GM18870 (cell line): ENCODE measurements at regions not wholly inside any gene's neighbourhood (a gene's known extent, or its start where the extent isn't known, plus 50 kb on each side); places are given as distances from the start of the nearest gene placed in this dataset.
"Not testable (repeated sequence)": the region's sequence is repeated elsewhere in the genome, so short reads cannot be mapped to it uniquely, and the experiment has no call there.

Source experiments
- ATAC-seq: cut with Tn5 transposase; IDR thresholded peaks from one replicate; pipeline ENCODE4 v1.9.1; 2021; ENCODE audit warnings: moderate library complexity; ENCODE audit not compliant: unreplicated experiment

DNA sequence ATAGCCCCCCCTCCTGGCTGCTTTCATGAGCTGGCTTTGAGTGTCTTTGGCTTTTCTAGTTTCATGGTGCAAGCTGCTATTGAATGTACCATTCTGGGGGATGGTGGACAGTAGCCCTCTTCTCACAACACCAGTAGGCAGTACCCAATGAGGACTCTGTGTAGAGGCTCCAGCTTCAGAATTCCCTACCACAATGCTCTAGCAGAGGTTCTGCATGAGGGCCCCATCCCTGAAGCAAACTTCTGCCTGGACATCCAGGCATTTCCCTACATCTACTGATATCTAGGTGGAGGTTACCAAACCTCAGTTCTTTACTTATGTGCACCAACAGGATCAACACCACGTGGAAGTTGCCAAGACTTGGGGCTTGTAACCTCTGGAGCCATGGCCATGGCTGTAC lies 1742.9 kb downstream of the SI start:
- no peak for ATAC-seq

DNA sequence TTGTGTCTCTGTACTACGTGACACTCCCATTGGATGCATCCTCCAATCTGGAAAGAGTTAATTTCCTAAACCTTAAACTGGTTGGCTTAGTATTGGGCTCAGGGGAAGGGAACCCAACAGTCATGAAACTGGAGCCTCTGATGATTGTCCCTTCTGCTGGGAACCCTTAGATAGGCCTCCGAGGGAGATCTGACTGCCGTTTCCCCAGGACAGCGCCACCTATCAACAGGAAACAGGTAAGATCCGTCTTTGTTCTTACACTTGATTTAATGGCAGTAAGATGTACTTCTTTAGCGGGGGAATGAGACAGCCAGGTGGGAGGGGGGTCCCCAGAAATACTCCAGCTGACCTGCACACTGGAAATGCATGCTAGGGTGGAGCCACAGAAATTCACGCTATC lies 1749.6 kb downstream of the SI start:
- ATAC-seq, result no peak

DNA sequence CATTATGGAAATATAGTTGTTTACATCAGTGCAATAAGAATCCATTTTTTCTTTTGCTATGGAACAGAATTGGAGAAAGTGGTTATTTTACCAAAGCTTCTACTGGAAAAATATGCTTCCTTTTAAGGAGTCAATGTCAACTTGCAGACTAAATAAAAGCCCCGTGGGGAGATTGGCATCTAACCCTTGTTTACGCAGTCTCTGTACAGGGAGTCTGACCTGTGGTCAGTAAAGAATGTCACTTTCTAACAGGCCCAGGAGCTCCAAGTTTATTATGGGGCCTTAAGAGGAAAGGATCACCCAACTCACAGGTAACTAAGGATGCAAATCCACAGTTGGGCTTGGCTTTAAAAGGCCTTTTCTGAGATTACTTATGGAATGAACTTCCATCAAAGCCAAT lies 1751.2 kb downstream of the SI start:
- ATAC-seq, result no peak

DNA sequence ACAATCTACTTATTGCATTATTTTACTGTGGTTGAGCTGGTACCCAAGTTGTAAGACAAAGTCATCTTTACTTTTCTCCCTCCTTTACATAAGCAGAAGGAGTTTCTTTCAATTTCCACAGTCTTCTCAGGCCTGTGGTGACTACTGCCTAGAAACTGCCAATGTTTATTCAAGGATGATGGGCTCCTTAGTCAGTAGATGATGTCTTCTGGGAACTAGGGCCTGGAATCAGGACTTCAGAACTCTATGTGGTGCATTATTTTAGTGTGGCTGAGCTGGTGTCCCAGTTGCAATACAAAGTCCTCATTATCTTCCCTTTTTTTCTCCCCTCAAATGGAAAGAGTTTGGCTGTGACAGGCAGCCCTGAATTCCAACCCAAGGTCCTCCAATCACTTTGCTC lies 1762.5 kb downstream of the SI start:
- no peak for ATAC-seq

DNA sequence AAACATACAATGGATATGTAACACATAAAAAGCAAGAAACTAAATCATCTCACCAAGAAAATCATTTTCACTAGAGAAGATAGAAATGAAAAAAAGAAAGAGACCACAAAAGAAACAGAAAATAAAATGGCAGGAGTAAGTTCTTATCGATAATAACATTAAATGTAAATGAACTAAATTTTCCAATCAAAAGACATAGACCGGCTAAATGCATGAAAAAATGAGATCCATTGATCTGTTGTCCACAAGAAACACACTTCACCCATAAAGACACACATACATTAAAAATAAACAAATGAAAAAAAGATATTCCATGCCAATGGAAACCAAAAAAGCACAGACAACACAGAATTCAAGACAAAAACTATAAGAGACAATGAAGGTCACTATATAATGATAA lies 1771.9 kb downstream of the SI start:
- ATAC-seq, result no peak

DNA sequence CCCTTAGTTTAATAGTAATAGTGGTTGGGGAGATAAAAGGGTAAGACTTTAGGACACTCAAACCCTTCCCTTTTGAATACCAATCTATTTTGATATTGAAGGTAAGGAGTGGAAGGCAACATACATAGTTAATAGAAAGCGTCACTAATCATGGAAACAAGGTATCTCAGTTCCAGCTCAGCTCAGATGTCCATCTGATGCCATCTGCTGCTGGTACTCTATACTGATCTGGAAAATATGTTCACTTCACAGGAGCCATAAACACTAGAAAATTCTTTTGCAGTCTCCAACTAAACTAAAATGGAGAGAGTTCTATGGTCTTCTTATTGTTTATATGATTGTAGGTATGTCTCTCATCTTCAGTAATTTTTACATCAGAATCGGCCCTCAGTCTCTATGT lies 1777.1 kb downstream of the OTOL1 start:
- ATAC-seq, result no peak

DNA sequence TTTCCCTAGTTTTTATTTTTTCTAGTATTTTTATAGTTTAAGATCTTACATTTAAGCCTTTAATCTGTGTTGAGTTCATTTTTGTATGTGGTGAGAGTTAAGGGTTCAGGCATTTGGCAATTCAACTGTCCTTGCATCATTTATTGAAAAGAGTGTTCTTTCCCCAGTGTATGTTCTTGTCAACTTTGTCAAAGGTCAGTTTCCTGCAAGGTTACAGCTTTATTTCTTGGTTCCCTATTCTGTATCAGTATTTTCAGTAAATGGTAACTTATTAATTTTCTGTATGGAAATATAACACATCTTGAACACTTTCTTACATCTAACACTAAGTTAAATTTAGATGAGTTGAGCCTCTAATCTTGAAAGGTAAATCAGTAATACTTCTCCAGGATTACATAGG lies 1770.1 kb downstream of the OTOL1 start:
- no peak for ATAC-seq

DNA sequence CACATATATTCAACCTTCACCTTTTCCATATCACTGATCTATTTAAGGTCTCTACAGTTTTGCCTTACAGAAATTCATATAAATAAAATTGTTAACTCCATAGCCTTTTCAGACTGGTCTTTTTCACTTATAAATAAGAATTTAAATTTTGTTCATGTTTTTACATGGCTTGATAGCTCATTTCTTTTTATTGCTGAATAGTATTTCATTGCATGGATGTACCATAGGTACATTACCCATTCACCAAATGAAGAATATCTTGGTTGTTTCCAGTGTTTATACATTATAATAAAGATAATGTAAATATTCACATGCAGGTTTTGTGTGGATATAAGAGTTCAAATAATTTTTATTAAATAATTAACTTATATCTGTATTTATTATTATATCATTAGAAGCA lies 1765.0 kb downstream of the OTOL1 start:
- ATAC-seq, result no peak

DNA sequence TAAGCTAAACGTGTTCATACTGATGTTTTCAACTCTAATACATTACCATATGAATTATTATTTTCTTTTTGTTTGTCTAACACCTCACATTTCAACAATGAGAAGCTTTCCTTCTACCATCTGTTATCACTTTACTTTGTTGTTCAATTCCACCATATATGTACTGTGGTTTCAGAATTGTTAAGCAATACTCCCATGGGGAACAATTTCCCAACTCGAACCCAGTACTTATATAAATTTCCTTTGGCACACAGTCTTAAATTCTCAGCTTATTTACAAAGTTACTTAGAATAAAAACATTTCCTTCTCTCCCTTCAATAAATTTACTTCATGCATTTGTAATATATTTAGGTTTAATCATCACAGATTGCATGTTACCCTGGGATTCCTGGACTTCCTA lies 1764.4 kb downstream of the OTOL1 start:
- no peak for ATAC-seq

DNA sequence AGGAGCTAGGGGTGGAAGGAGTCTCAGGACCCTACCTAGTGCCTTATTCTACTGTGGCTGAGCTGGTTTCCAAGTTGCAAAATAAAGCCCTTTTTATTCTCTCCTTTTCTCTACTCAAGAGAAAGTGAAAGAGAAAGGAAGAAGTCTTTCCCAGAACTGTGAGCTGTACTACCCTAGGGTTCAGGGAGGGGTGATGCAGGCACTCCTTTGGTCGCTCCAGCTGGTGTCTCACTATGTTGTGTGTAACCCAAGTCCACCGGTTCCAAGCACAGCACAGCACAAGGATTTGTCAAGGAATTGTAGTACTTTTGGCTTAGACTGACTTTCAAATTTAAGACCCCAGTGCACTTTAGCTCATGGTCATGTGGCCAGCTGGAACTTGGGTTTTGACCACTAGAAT lies 1721.7 kb downstream of the OTOL1 start:
- no peak for ATAC-seq

DNA sequence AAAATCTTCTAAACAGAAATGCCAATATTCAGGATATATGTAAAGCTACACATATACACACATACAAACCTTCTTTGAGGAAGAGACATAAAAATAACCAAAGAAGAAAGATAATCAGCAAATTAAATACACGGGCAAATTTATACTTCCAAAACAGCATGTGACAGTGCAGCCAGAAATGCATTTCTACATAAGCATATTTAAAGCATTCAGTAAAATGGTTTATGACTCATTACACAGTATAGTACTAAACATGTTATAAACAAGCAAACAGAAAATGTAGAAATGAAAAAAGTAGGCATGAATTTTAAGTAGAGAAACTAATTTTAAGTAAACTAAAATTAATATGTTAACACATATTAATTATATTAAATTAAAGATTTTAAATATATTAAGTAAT lies 1717.2 kb downstream of the OTOL1 start:
- ATAC-seq, result no peak

DNA sequence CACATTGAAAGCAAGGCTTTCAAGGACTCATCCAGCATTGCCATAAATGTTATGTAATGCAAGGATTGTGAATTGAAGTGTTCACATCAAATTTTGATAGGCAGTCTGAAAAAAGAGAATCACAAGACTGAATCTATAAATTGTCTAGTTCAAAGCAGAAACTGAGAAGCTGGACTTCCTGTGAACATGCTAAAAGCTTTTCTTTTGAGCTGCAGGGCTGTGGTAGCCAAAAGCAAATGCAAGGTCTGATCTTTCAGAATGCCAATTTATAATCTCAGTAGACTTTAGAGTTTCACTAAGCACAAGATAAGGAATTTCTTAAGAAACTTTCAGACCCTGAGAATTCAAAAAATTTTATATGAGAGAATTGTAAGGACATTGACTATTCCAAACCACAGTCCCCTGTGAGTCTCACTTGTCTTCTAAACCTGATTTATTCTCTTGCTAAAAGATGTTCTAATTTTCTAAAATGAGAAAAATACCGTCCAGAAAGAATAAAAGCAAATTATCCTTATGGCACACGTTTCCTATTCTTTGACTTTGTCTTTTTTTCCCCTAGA lies 1700.3 kb downstream of the OTOL1 start:
- no peak for ATAC-seq

DNA sequence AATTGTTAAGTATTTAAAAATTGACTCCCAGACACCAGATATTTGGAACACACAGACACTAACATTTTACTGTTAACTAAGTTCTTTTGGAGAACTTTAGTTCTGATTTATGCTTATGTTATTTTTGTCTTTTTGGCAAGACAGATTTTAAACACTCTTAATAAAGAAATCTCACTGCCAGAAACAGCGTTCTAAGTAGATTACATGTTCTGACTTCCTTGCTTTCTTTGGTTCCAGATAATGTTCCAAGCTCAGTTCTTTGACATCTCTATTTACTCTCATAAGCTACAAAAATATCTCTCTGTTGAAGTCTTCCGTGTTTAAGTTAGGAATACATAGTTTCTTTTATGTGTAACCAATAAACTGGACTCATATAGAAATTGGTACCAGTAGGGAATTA lies 1699.6 kb downstream of the OTOL1 start:
- no peak for ATAC-seq

DNA sequence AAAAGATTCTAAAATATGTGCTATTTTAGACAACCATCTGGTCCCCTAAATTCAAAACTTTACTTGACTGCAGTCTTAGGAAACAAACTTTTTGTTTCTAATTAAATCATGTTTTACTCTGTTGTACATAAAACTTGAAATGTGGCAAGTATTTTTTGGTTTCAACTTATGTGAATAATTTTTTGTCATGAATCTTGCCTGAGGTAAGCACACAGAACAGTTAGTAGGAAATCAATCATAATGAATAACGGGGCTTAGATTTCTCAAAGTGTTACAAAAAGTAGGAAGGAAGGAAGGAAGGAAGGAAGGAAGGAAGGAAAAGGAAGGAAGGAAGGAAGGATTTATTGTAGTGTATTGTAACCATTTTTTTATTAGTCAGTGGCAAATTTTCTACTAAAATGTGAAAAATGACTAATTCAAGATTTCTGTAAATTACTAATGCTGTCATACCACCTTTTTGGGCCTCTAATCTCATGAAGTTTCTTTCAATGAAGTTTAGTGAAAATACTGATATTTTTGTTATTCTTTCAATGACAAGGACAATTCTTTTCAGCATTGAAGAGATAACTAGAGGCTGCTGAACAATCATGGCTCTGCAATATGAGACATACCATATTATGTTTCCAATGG lies 1689.2 kb downstream of the OTOL1 start:
- ATAC-seq, result no peak

DNA sequence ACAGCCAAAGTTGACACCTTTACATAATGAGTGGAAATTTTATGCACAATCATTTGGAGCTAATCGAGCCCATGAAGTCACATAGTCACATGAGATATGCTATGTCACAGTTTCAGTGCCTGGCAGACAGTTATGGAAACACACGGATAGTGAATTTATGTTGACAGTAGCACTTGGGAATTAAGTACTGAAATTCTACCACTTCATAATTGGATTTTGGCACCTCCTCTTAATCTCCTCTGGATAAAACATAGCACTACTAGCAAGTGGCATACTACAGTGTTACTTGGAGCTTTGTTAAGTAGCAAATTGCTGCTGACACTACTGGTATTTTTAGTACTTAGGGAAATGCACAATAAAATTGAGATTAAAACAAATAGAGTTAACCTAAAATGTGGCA lies 1679.4 kb downstream of the OTOL1 start:
- no peak for ATAC-seq

DNA sequence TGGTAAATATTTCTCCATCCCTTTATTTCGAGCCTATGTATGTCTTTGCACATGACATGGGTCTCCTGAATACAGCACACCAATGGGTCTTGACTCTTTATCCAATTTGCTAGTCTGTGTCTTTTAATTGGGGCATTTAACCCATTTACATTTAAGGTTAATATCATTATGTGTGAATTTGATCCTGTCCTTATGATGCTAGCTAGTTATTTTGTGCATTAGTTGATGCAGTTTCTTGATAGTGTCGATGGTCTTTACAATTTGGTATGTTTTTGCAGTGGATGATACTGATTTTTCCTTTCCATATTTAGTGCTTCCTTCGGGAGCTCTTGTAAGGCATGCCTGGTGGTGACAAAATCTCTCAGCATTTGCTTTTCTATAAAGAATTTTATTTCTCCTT lies 1675.9 kb downstream of the OTOL1 start:
- ATAC-seq, result not testable (repeated sequence)

DNA sequence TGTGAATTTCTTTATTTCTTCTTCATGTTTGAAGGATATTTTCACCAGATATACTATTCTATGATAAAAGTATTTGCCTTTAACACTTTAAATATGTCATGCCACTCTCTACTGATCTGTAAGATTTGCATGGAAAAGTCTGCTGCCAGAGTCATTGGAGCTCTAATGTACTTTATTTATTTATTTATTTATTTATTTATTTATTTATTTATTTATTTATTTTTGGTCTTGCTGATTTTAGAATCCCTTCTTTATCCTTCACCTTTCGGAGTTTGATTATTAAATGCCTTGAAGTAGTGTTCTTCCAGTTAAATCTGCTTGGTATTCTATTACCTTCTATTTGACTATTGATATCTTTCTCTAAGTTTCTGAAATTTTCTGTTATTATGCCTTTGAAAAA lies 1669.6 kb downstream of the OTOL1 start:
- no peak for ATAC-seq

DNA sequence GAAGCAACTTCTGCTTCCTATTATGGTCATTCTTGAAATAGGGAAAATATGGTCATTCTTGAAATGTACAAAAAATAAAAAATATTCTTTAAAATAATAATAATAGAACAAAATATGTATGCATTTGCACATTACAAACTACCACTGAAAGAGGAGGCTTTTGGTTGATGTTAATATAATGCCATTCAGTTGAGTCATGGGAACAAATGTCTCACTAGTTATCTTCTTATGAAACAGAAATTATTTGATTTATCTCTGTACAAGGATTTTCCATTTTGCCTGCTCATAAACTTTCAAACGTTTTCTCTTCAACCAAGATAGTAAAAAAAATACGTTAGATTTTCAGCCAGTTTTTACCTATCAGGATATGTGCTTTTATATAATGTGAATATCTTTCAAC lies 1662.7 kb downstream of the OTOL1 start:
- ATAC-seq, result no peak

DNA sequence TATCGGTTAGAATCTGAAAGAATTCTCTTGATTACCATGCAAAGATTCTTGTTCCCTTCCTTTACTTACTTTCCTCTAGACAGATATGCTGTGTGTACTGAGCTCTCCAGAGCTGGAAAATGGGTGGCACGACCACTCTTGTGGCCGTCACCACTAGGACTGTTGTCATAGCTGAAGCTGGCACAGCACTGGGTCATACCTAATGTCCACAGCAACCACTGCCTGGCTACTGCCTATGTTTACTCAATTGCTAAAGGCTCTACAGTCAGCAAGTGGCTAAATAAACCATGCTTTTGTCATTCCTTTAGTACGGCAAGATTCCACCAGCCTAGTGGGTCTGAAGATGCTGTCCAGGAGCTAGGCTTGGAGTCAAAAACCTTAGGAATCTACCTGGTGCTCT lies 1643.0 kb downstream of the OTOL1 start:
- no peak for ATAC-seq

DNA sequence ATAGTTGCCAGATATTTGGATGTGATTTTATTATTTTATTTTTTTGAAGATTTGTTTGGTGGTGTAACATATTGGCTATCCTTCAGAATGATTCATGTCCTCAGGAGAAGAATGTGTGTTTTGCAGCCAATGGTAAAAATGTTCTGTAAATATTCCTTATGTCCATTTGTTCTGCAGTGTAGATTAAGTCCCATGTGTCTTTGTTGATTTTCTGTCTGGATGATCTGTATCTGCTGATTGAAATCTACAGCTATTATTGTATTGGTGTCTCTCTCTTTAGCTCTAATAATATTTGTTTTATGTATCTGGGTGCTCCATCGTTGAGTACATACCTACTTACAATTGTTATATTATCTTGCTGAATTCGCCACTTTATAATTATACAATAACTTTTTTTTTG lies 1641.7 kb downstream of the OTOL1 start:
- no peak for ATAC-seq

DNA sequence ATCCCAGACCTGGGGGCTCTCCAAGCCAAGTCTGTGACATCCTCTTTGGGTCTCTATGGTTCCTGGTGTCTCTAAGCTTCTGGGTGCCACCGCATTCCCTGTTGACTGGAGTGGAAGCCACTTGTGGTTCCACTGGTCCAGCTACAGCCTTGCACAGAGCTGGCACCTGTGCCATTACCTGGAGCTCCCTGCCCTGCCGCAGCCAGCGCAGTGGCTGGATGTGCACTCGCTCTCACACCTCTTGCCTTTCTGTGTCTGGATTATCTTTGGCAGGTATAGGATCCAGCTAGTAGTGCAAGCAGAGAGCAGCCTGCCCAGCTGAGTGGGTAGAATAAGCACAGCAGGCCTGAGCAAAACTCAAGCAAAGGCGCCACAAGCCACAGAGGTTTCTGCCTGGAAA lies 1635.5 kb downstream of the OTOL1 start:
- no peak for ATAC-seq

DNA sequence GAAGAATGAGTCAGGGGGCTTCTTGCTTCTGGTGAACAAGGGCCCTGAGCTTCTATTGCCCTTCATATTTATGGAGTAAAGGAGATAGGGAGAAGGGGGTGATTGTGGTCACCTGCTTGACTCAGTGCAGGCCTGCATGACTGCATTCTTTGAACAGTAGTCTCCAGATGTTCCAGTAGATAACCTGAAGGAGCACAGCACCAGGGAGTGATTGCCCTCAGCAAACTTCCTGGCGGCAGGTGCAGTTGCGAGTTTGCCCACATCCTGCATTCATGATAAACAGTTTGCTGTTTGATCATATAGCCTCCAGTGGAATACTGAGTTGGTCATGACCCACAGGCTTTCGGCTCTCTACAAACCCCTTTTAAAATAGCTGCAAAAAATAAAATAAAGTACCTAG lies 1632.7 kb downstream of the OTOL1 start:
- ATAC-seq, result no peak

DNA sequence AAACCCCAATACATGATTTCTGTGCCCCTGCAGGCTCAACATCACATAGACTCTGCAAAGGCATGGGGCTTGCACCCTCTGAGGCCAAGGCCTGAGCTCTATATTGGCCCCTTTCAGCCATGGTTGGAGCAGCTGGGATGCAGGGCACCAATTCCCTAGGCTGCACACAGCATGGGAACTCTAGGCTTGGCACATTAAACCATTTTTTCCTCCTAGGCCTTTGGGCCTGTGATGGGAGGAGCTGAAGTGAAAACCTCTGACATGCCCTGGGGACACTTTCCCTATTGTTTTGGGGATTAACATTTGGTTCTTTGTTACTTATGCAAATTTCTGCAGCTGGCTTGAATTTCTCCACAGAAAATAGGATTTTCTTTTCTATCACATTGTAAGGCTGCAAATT lies 1629.5 kb downstream of the OTOL1 start:
- ATAC-seq, result no peak
